Right atrium auricular region (tissue), 2 donors: ENCODE measurements at regions not wholly inside any gene's neighbourhood (a gene's known extent, or its start where the extent isn't known, plus 50 kb on each side); places are given as distances from the start of the nearest gene placed in this dataset.

Experiments used
- DNase-seq: peaks from one replicate; pipeline ENCODE4 v3.0.0-alpha.2; 2019; ENCODE audit warnings: low spot score
- H3K27ac ChIP-seq, 2 donors: fragments of 200-600 bp; sonication (generic); 1 replicate in 1 of 2; 2 replicates in 1 of 2; pipeline ENCODE4 v1.5.1; 2016 to 2019
- H3K27me3 ChIP-seq, 2 donors: fragments of 200-600 bp; sonication (generic); one replicate each; pipeline versions ENCODE4 v1.5.1 to v1.6.0; 2017 to 2019
- H3K36me3 ChIP-seq: fragments of 200-600 bp; sonication (generic); one replicate; pipeline ENCODE4 v1.5.1; 2016
- H3K4me1 ChIP-seq, 2 donors: fragments of 200-600 bp; sonication (generic); one replicate each; pipeline versions ENCODE4 v1.5.1 to v1.6.0; 2017 to 2019
- H3K4me3 ChIP-seq, 2 donors: fragments of 200-600 bp; sonication (generic); 1 replicate in 1 of 2; 2 replicates in 1 of 2; pipeline ENCODE4 v1.5.1; 2017 to 2019; ENCODE audit warnings: mild to moderate bottlenecking in 1 of 2, moderate library complexity in 1 of 2
- H3K9me3 ChIP-seq, 2 donors: fragments of 200-600 bp; sonication (generic); one replicate each; pipeline ENCODE4 v1.5.1; 2019
- CTCF ChIP-seq, 2 donors: fragments of 200-600 bp; sonication (generic); IDR thresholded peaks; one replicate each; pipeline ENCODE4 v1.5.1; 2019; ENCODE audit warnings: antibody characterized with exemption in 2 of 2

GRCh38 chr7:89796481-89796880 is 357.8 kb upstream of the STEAP1 start:
- no peaks in the 10 kb centered on the region for H3K27me3 ChIP-seq
- H3K36me3 ChIP-seq: no peaks in the 10 kb centered on the region
- TF ChIP-seq CTCF (IDR thresholded peaks at IDR 0.05): no peak
- H3K4me1 ChIP-seq: no peaks in the 10 kb centered on the region
- DNase-seq: no peak
- no peaks in the 10 kb centered on the region for H3K9me3 ChIP-seq
- no peak overlapping the region for H3K4me3 ChIP-seq
- H3K27ac ChIP-seq: no peak overlapping the region

- no peak for TF ChIP-seq CTCF (IDR thresholded peaks at IDR 0.05)
- no peaks in the 10 kb centered on the region for H3K36me3 ChIP-seq
- H3K4me1 ChIP-seq: no peaks in the 10 kb centered on the region
Observed at GRCh38 chr7:89797965-89798598, 356.2 kb upstream of the STEAP1 start.

GRCh38 chr7:89798599-89798996 is 355.7 kb upstream of the STEAP1 start:
- no peak for DNase-seq
- TF ChIP-seq CTCF (IDR thresholded peaks at IDR 0.05): no peak
- no peaks in the 10 kb centered on the region for H3K9me3 ChIP-seq
- H3K36me3 ChIP-seq: no peaks in the 10 kb centered on the region
- H3K4me3 ChIP-seq: no peak overlapping the region
- H3K4me1 ChIP-seq: no peaks in the 10 kb centered on the region
- no peaks in the 10 kb centered on the region for H3K27me3 ChIP-seq
- no peak overlapping the region for H3K27ac ChIP-seq

More at GRCh38 chr7:89797965-89798598, 356.2 kb upstream of the STEAP1 start:
- H3K27me3 ChIP-seq: no peaks in the 10 kb centered on the region
- H3K9me3 ChIP-seq: no peaks in the 10 kb centered on the region
- no peak overlapping the region for H3K4me3 ChIP-seq
- DNase-seq: no peak
- H3K27ac ChIP-seq: no peak overlapping the region

GRCh38 chr7:89800761-89801160 is 353.5 kb upstream of the STEAP1 start:
- DNase-seq: no peak
- Histone ChIP-seq H3K27me3 (no peaks in the 10 kb centered on the region), H3K9me3 (no peaks in the 10 kb centered on the region), H3K4me3 (no peak overlapping the region), H3K27ac (no peak overlapping the region), H3K36me3 (no peaks in the 10 kb centered on the region), H3K4me1 (no peaks in the 10 kb centered on the region)
- TF ChIP-seq CTCF (IDR thresholded peaks at IDR 0.05): no peak

GRCh38 chr7:89809291-89809690 is 345.0 kb upstream of the STEAP1 start:
- TF ChIP-seq CTCF (IDR thresholded peaks at IDR 0.05): no peak
- no peak for DNase-seq
- Histone ChIP-seq H3K27me3 (no peaks in the 10 kb centered on the region), H3K9me3 (peaks cover 0 to 11% of the 10 kb centered on the region in 2 donors), H3K4me1 (no peaks in the 10 kb centered on the region), H3K27ac (no peak overlapping the region), H3K4me3 (no peak overlapping the region), H3K36me3 (no peaks in the 10 kb centered on the region)

GRCh38 chr7:89813081-89813480 is 341.2 kb upstream of the STEAP1 start:
- Histone ChIP-seq H3K27me3 (no peaks in the 10 kb centered on the region), H3K4me3 (no peak overlapping the region), H3K27ac (no peak overlapping the region), H3K9me3 (no peaks in the 10 kb centered on the region), H3K4me1 (no peaks in the 10 kb centered on the region), H3K36me3 (no peaks in the 10 kb centered on the region)
- TF ChIP-seq CTCF (IDR thresholded peaks at IDR 0.05): no peak
- DNase-seq: no peak
